Kidney (tissue), 13 donors: ENCODE measurements at regions not wholly inside any gene's neighbourhood (a gene's known extent, or its start where the extent isn't known, plus 50 kb on each side); places are given as distances from the start of the nearest gene placed in this dataset.

Experiments used
- DNase-seq, 5 donors: peaks; one replicate each; pipeline ENCODE4 v3.0.0-alpha.2; 2013 to 2020
- FAIRE-seq: peaks from 2 replicates; lab custom pipeline; 2012; peaks lifted over from hg19 to GRCh38; lab: Jason Lieb, UNC
- H3K27ac ChIP-seq, 2 donors: one replicate each; pipeline ENCODE4 v1.7.0; 2013; ENCODE audit warnings: low read depth in 2 of 2, low read length in 2 of 2, inconsistent platforms in 1 of 2
- H3K27me3 ChIP-seq: one replicate; pipeline ENCODE4 v1.7.1; 2013; ENCODE audit warnings: low read length, inconsistent platforms; ENCODE audit not compliant: control insufficient read depth, insufficient read depth
- H3K36me3 ChIP-seq, 3 donors: one replicate each; pipeline versions ENCODE4 v1.7.0 to v1.7.1; 2013; ENCODE audit warnings: low read length in 3 of 3, control low read depth in 1 of 3, inconsistent platforms in 1 of 3; ENCODE audit not compliant: insufficient read depth in 3 of 3, control insufficient read depth in 2 of 3
- H3K4me1 ChIP-seq, 3 donors: one replicate each; pipeline versions ENCODE4 v1.7.0 to v1.7.1; 2013; ENCODE audit warnings: low read length in 3 of 3, inconsistent platforms in 1 of 3, low read depth in 1 of 3; ENCODE audit not compliant: control insufficient read depth in 2 of 3, insufficient read depth in 2 of 3
- H3K4me3 ChIP-seq, 3 donors: one replicate each; pipeline versions ENCODE4 v1.7.0 to v1.8.1; 2013; ENCODE audit warnings: low read length in 3 of 3, control low read depth in 1 of 3, inconsistent platforms in 1 of 3
- H3K9ac ChIP-seq, 3 donors: one replicate each; pipeline versions ENCODE4 v1.7.0 to v1.7.1; 2013; ENCODE audit warnings: low read length in 3 of 3, control low read depth in 1 of 3, inconsistent platforms in 1 of 3
- H3K9me3 ChIP-seq, 3 donors: one replicate each; pipeline versions ENCODE4 v1.7.0 to v1.7.1; 2013; ENCODE audit warnings: low read length in 3 of 3, control low read depth in 1 of 3, inconsistent platforms in 1 of 3; ENCODE audit not compliant: control insufficient read depth in 2 of 3, insufficient read depth in 1 of 3
- intact Hi-C: fragments of 100-400 bp; cut with DNase I; formaldehyde crosslinking; loops from one replicate; pipeline ENCODE4 v1.11.1; 2022
- TF ChIP-seq, protein P1 (sequence below): IDR thresholded peaks from 3 replicates; pipeline ENCODE4 v1.5.1; 2012; ENCODE audit warnings: mild to moderate bottlenecking, moderate library complexity, borderline replicate concordance; ENCODE audit not compliant: insufficient read depth; ENCODE audit errors: extremely low read depth
- donor health status: control.
- donor health status: control.
- donor health status: control.
- donor health status: control.
- donor health status: control.
- donor health status: DM: yes; HTN: yes; CAD: no.
- donor health status: Normal renal cell carcinoma (clear cell type).

GRCh38 chr1:17963513-17963912 lies 144.1 kb upstream of the IGSF21 start:
- Histone ChIP-seq H3K4me3 (no peak overlapping the region), H3K9ac (no peak overlapping the region), H3K27ac (no peak overlapping the region), H3K36me3 (no peaks in the 10 kb centered on the region), H3K4me1 (no peaks in the 10 kb centered on the region), H3K9me3 (no peaks in the 10 kb centered on the region), H3K27me3 (no peaks in the 10 kb centered on the region)
- TF ChIP-seq, protein P1, sequence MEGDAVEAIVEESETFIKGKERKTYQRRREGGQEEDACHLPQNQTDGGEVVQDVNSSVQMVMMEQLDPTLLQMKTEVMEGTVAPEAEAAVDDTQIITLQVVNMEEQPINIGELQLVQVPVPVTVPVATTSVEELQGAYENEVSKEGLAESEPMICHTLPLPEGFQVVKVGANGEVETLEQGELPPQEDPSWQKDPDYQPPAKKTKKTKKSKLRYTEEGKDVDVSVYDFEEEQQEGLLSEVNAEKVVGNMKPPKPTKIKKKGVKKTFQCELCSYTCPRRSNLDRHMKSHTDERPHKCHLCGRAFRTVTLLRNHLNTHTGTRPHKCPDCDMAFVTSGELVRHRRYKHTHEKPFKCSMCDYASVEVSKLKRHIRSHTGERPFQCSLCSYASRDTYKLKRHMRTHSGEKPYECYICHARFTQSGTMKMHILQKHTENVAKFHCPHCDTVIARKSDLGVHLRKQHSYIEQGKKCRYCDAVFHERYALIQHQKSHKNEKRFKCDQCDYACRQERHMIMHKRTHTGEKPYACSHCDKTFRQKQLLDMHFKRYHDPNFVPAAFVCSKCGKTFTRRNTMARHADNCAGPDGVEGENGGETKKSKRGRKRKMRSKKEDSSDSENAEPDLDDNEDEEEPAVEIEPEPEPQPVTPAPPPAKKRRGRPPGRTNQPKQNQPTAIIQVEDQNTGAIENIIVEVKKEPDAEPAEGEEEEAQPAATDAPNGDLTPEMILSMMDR: no peak
- no peak for DNase-seq
- intact Hi-C loops: no loop called here
- no peak for FAIRE-seq

DNA sequence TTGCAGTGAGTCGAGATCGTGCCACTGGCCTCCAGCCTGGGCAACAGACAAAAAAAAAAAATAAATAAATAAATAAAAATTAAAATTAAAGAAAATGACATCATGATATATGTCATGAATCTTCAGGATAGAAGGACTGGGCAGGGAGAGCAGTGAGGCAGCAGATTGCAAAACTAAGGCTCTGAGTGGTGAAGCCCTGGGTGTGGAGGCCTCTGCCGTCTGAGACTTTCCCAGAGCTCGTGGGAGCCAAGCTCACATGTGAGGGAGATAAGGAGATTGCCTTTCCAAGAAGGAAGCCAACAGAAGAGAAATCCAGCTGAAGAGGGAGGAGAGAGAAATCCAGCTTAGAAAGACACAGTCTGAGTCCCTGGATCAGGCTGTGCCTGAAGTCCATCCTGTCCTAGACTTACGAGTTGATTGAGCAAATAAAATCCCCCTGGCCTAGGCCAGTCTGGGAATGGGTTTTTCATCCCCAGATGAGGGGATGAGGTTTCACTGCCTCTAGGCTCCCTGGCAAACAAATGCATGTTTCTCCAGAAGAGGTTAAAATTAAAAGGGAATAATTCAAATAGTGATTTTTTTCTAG lies 142.0 kb upstream of the IGSF21 start:
- Histone ChIP-seq H3K9me3 (no peaks in the 10 kb centered on the region), H3K27ac (no peak overlapping the region), H3K36me3 (no peaks in the 10 kb centered on the region), H3K27me3 (no peaks in the 10 kb centered on the region), H3K4me3 (no peak overlapping the region), H3K9ac (no peak overlapping the region), H3K4me1 (no peaks in the 10 kb centered on the region)
- intact Hi-C loops: no loop called here
- no peak for FAIRE-seq
- no peak for DNase-seq
- TF ChIP-seq, protein P1: no peak

GRCh38 chr1:17966341-17966740 lies 141.3 kb upstream of the IGSF21 start:
- H3K4me1 ChIP-seq: no peaks in the 10 kb centered on the region
- DNase-seq (no peak), FAIRE-seq (no peak)
- no peak overlapping the region for H3K9ac ChIP-seq
- H3K36me3 ChIP-seq: no peaks in the 10 kb centered on the region
- intact Hi-C loops: no loop called here
- no peak overlapping the region for H3K4me3 ChIP-seq
- TF ChIP-seq, protein P1: no peak
- H3K9me3 ChIP-seq: no peaks in the 10 kb centered on the region
- no peak overlapping the region for H3K27ac ChIP-seq
- H3K27me3 ChIP-seq: no peaks in the 10 kb centered on the region

DNA sequence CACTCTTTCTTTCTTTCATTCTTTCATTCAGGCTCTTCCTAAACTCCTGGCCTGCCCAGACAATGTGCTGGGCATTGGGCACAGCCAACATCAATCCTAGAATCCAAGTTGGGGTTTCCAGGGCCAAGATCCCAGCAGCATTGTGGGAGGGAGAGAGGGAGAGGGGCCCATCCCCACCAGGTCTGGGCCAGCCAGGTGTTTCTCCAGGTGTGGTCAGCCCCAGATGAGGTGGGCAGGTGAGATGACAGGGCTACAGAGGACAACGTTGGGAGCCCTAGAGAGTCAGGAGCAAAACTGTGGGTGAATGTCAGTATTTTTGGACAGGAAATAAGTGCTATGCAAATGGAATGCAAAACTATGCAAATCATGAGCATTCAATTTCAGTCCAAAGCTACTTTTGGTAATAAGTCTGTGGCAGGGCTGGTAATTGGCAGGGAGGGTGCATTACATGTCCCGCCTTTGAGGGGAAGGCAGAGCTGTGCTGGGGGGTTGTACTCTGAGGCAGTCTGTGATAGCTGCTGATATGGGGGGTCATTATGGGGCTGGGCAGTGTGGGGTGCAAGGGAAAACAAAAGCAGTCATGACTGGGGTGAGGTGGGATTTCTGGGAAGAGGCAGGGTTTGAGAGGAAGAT lies 139.9 kb upstream of the IGSF21 start:
- FAIRE-seq (no peak), DNase-seq (no peak)
- no peaks in the 10 kb centered on the region for H3K4me1 ChIP-seq
- no peak overlapping the region for H3K9ac ChIP-seq
- TF ChIP-seq, protein P1: no peak
- no peak overlapping the region for H3K4me3 ChIP-seq
- no peaks in the 10 kb centered on the region for H3K9me3 ChIP-seq
- H3K27me3 ChIP-seq: no peaks in the 10 kb centered on the region
- intact Hi-C loops: no loop called here
- H3K27ac ChIP-seq: no peak overlapping the region
- H3K36me3 ChIP-seq: no peaks in the 10 kb centered on the region
